GM23338 (cell line): ENCODE measurements at regions not wholly inside any gene's neighbourhood (a gene's known extent, or its start where the extent isn't known, plus 50 kb on each side); places are given as distances from the start of the nearest gene placed in this dataset.

Experiments used
- ATAC-seq: fragments of 200-7000 bp; cut with Tn5 transposase; 3 replicates; pipeline ENCODE4 v1.9.1; 2020
- DNase-seq: peaks from one replicate; pipeline ENCODE4 v3.0.0-alpha.2; 2015; ENCODE audit warnings: low spot score
- H2AFZ ChIP-seq: fragments of 200-600 bp; sonication (generic); 2 replicates; pipeline ENCODE4 v1.8.0; 2016; ENCODE audit warnings: antibody characterized with exemption, mild to moderate bottlenecking, moderate library complexity
- H3F3A ChIP-seq: fragments of 200-600 bp; sonication (generic); replicated peaks from 2 replicates; pipeline ENCODE4 v1.8.0; 2017; ENCODE audit warnings: antibody characterized with exemption, mixed run types, low read depth
- H3K27ac ChIP-seq: fragments of 200-600 bp; sonication (generic); 2 replicates; pipeline ENCODE4 v1.6.1; 2016; ENCODE audit warnings: low read depth
- H3K27me3 ChIP-seq: fragments of 200-600 bp; sonication (generic); 2 replicates; pipeline ENCODE4 v1.8.0; 2016; ENCODE audit warnings: mild to moderate bottlenecking, mixed run types, moderate library complexity; ENCODE audit not compliant: insufficient read depth
- H3K36me3 ChIP-seq: fragments of 200-600 bp; sonication (generic); 2 replicates; pipeline ENCODE4 v1.8.0; 2016; ENCODE audit warnings: mild to moderate bottlenecking; ENCODE audit not compliant: insufficient read depth
- H3K4me1 ChIP-seq: fragments of 200-600 bp; sonication (generic); 2 replicates; pipeline ENCODE4 v1.8.0; 2016; ENCODE audit warnings: mild to moderate bottlenecking, moderate library complexity; ENCODE audit not compliant: insufficient read depth
- H3K4me2 ChIP-seq: fragments of 200-600 bp; sonication (generic); 2 replicates; pipeline ENCODE4 v1.7.1; 2017; ENCODE audit warnings: mixed run types
- H3K4me3 ChIP-seq: fragments of 200-600 bp; sonication (generic); 2 replicates; pipeline ENCODE4 v1.6.1; 2016; ENCODE audit warnings: mixed run types
- H3K79me2 ChIP-seq: fragments of 200-600 bp; sonication (generic); replicated peaks from 2 replicates; pipeline ENCODE4 v1.8.0; 2017; ENCODE audit warnings: mild to moderate bottlenecking; ENCODE audit not compliant: insufficient read depth
- H3K9me2 ChIP-seq: fragments of 200-600 bp; sonication (generic); 2 replicates; pipeline ENCODE4 v1.8.0; 2017; ENCODE audit not compliant: insufficient read depth
- H4K20me1 ChIP-seq: fragments of 200-600 bp; sonication (generic); replicated peaks from 2 replicates; pipeline ENCODE4 v1.8.0; 2017; ENCODE audit warnings: mild to moderate bottlenecking; ENCODE audit not compliant: insufficient read depth
- H3K27ac Mint-ChIP-seq: 2 replicates; pipeline ENCODE4 v1.8.0; 2020; ENCODE audit warnings: inconsistent platforms, mild to moderate bottlenecking, moderate library complexity, mixed read lengths
- H3K27me3 Mint-ChIP-seq: 3 replicates; pipeline ENCODE4 v1.8.0; 2022; ENCODE audit warnings: low read depth, mild to moderate bottlenecking, moderate library complexity, mixed read lengths, inconsistent platforms; ENCODE audit not compliant: insufficient read depth, poor library complexity
- H3K36me3 Mint-ChIP-seq: 3 replicates; pipeline ENCODE4 v1.8.0; 2021; ENCODE audit warnings: low read depth, mild to moderate bottlenecking, inconsistent platforms, moderate library complexity, mixed read lengths
- H3K4me1 Mint-ChIP-seq: 3 replicates; pipeline ENCODE4 v1.8.0; 2020; ENCODE audit warnings: mild to moderate bottlenecking, inconsistent platforms, mixed read lengths
- H3K4me3 Mint-ChIP-seq: 3 replicates; pipeline ENCODE4 v1.8.0; 2021; ENCODE audit warnings: moderate library complexity, mild to moderate bottlenecking, inconsistent platforms, mixed read lengths
- H3K9me3 Mint-ChIP-seq: 3 replicates; pipeline ENCODE4 v1.8.0; 2020; ENCODE audit warnings: moderate library complexity, mild to moderate bottlenecking, inconsistent platforms, mixed read lengths
- CREB1 ChIP-seq: fragments of 250-450 bp; sonication (Bioruptor Pico); IDR thresholded peaks from 2 replicates; pipeline ENCODE4 v1.5.0; 2020; ENCODE audit warnings: low read depth, mild to moderate bottlenecking, moderate library complexity
- CTCF ChIP-seq, 2 experiments: fragments of 200-600 bp in 1 of 2; sonication (generic) in 1 of 2; conservative IDR thresholded peaks; 2 replicates each; pipeline versions ENCODE4 v1.5.1 to v1.6.1; 2016 to 2017; ENCODE audit warnings: antibody characterized with exemption in 2 of 2, low read depth in 2 of 2, mild to moderate bottlenecking in 2 of 2, moderate library complexity in 1 of 2
- EZH2 ChIP-seq: fragments of 200-600 bp; sonication (generic); IDR thresholded peaks from one replicate; pipeline ENCODE4 v1.8.0; 2017; ENCODE audit warnings: antibody characterized with exemption, mild to moderate bottlenecking, low read depth; ENCODE audit not compliant: unreplicated experiment
- JUNB ChIP-seq: IDR thresholded peaks from one replicate; pipeline ENCODE4 v1.6.1; 2016; ENCODE audit warnings: antibody characterized with exemption; ENCODE audit not compliant: unreplicated experiment
- POLR2AphosphoS5 ChIP-seq: IDR thresholded peaks from 2 replicates; pipeline ENCODE4 v1.6.1; 2016; ENCODE audit warnings: antibody characterized with exemption, low read depth
- STAT1 ChIP-seq: IDR thresholded peaks from one replicate; pipeline ENCODE4 v1.6.1; 2016; ENCODE audit warnings: antibody characterized with exemption; ENCODE audit not compliant: unreplicated experiment
- ZNF114 ChIP-seq: fragments of 250-450 bp; sonication (Bioruptor Pico); IDR thresholded peaks from 2 replicates; pipeline ENCODE4 v1.5.0; 2020; ENCODE audit warnings: mild to moderate bottlenecking, moderate library complexity
- ZNF462 ChIP-seq: fragments of 250-450 bp; sonication (Bioruptor Pico); IDR thresholded peaks from 2 replicates; pipeline ENCODE4 v1.5.0; 2020; ENCODE audit warnings: mild to moderate bottlenecking, moderate library complexity
- TF ChIP-seq, protein P1 (sequence below): IDR thresholded peaks from 2 replicates; pipeline ENCODE4 v1.6.1; 2016; ENCODE audit warnings: antibody characterized with exemption
- TF ChIP-seq, protein P2 (sequence below): IDR thresholded peaks from one replicate; pipeline ENCODE4 v1.6.1; 2018; ENCODE audit warnings: antibody characterized with exemption; ENCODE audit not compliant: unreplicated experiment

DNA sequence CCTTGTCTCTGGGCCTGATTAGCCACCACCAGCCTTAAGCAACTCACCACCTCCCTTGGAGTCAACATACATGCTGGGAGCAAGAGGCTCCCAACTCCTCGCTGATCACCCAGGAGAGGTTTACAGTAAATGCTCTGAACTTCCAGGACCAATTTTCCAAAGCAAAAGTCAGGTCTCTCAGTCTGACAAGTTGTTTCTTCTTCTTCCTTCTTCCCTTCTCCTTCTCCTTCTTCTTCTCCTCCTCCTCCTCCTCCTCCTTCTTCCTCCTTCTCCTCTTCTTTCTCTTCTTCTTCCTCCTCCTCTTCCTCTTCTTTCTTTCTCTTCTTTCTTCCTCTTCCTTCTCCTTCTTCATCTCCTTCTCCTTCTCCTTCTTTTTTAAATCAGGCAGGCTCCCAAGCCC is 148.2 kb downstream of the NECTIN1 start:
- Histone ChIP-seq H3K9me2 (peaks cover 5% of the 10 kb centered on the region; the same call in 1 of the 2 replicates), H3K27me3 (peaks cover 11% of the 10 kb centered on the region), H3K4me3 (no peak overlapping the region), H3F3A (peaks cover 4% of the 10 kb centered on the region; the same call in 1 of the 2 replicates), H3K27ac (no peak overlapping the region), H3K4me1 (peaks cover 6% of the 10 kb centered on the region), H3K4me2 (no peak overlapping the region), H2AFZ (no peak overlapping the region), H4K20me1 (no peaks in the 10 kb centered on the region), H3K79me2 (no peaks in the 10 kb centered on the region), H3K36me3 (no peaks in the 10 kb centered on the region)
- H3K9me3 Mint-ChIP-seq: peaks cover 36% of the 10 kb centered on the region; the same call in 2 of the 3 replicates
- H3K4me1 Mint-ChIP-seq: peaks cover 5% of the 10 kb centered on the region; the same call in 2 of the 3 replicates
- no peak overlapping the region for H3K27ac Mint-ChIP-seq
- ATAC-seq: no peak
- DNase-seq: no peak
- TF ChIP-seq CTCF (conservative IDR thresholded peaks at IDR 0.05; ENCODE audit: low read depth in 2 of 2) (no peak), JUNB (no peak), CREB1 (no peak), ZNF114 (CRISPR knock-in tag) (no peak), STAT1 (no peak)
- TF ChIP-seq, protein P1, sequence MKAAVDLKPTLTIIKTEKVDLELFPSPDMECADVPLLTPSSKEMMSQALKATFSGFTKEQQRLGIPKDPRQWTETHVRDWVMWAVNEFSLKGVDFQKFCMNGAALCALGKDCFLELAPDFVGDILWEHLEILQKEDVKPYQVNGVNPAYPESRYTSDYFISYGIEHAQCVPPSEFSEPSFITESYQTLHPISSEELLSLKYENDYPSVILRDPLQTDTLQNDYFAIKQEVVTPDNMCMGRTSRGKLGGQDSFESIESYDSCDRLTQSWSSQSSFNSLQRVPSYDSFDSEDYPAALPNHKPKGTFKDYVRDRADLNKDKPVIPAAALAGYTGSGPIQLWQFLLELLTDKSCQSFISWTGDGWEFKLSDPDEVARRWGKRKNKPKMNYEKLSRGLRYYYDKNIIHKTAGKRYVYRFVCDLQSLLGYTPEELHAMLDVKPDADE: no peak
- peaks cover 29% of the 10 kb centered on the region for H3K27me3 Mint-ChIP-seq
- H3K4me3 Mint-ChIP-seq: no peak overlapping the region
- H3K36me3 Mint-ChIP-seq: peaks cover 25% of the 10 kb centered on the region

GRCh38 chr11:119580081-119580480 is 148.9 kb downstream of the NECTIN1 start:
- H3K4me1 ChIP-seq: no peaks in the 10 kb centered on the region
- no peak for ATAC-seq
- no peak overlapping the region for H3K4me3 ChIP-seq
- Mint-ChIP-seq H3K4me1 (peaks cover 5% of the 10 kb centered on the region; the same call in 2 of the 3 replicates), H3K4me3 (no peak overlapping the region), H3K27me3 (peaks cover 25% of the 10 kb centered on the region), H3K36me3 (peaks cover 25% of the 10 kb centered on the region), H3K9me3 (peaks cover 36% of the 10 kb centered on the region; the same call in 2 of the 3 replicates), H3K27ac (no peak overlapping the region)
- H3K27me3 ChIP-seq: peaks cover 6% of the 10 kb centered on the region; the same call in 1 of the 2 replicates
- no peak overlapping the region for H3K4me2 ChIP-seq
- no peak overlapping the region for H3K27ac ChIP-seq
- no peaks in the 10 kb centered on the region for H3K79me2 ChIP-seq
- peaks cover 5% of the 10 kb centered on the region; the same call in 1 of the 2 replicates for H3K9me2 ChIP-seq
- H3F3A ChIP-seq: peaks cover 4% of the 10 kb centered on the region; the same call in 1 of the 2 replicates
- DNase-seq: no peak
- no peaks in the 10 kb centered on the region for H3K36me3 ChIP-seq
- H4K20me1 ChIP-seq: no peaks in the 10 kb centered on the region
- no peak overlapping the region for H2AFZ ChIP-seq
- no peak for TF ChIP-seq JUNB
- TF ChIP-seq POLR2AphosphoS5: no peak
- TF ChIP-seq, protein P2, sequence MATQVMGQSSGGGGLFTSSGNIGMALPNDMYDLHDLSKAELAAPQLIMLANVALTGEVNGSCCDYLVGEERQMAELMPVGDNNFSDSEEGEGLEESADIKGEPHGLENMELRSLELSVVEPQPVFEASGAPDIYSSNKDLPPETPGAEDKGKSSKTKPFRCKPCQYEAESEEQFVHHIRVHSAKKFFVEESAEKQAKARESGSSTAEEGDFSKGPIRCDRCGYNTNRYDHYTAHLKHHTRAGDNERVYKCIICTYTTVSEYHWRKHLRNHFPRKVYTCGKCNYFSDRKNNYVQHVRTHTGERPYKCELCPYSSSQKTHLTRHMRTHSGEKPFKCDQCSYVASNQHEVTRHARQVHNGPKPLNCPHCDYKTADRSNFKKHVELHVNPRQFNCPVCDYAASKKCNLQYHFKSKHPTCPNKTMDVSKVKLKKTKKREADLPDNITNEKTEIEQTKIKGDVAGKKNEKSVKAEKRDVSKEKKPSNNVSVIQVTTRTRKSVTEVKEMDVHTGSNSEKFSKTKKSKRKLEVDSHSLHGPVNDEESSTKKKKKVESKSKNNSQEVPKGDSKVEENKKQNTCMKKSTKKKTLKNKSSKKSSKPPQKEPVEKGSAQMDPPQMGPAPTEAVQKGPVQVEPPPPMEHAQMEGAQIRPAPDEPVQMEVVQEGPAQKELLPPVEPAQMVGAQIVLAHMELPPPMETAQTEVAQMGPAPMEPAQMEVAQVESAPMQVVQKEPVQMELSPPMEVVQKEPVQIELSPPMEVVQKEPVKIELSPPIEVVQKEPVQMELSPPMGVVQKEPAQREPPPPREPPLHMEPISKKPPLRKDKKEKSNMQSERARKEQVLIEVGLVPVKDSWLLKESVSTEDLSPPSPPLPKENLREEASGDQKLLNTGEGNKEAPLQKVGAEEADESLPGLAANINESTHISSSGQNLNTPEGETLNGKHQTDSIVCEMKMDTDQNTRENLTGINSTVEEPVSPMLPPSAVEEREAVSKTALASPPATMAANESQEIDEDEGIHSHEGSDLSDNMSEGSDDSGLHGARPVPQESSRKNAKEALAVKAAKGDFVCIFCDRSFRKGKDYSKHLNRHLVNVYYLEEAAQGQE: no peak
- TF ChIP-seq EZH2: no peak
- TF ChIP-seq ZNF462 (CRISPR knock-in tag): no peak
